IPS-18c (cell line): ENCODE measurements at regions not wholly inside any gene's neighbourhood (a gene's known extent, or its start where the extent isn't known, plus 50 kb on each side); places are given as distances from the start of the nearest gene placed in this dataset.
"Not testable (repeated sequence)": the region's sequence is repeated elsewhere in the genome, so short reads cannot be mapped to it uniquely, and the experiment has no call there.

Experiments used
- H3K4me3 ChIP-seq: 2 replicates; pipeline ENCODE4 v1.7.0; 2013; ENCODE audit warnings: low read depth, mild to moderate bottlenecking, low read length, moderate library complexity; ENCODE audit not compliant: insufficient read depth
- H3K9me3 ChIP-seq: one replicate; pipeline ENCODE4 v1.6.1; 2013; ENCODE audit warnings: mild to moderate bottlenecking, low read length, moderate library complexity; ENCODE audit not compliant: control insufficient read depth, insufficient read depth

- H3K9me3 ChIP-seq = no peaks in the 10 kb centered on the region
- H3K4me3 ChIP-seq = no peak overlapping the region
Observed at GRCh38 chr1:199591468-199591867, 436.0 kb upstream of the NR5A2 start.

GRCh38 chr1:199593475-199593874 is 434.0 kb upstream of the NR5A2 start:
- no peaks in the 10 kb centered on the region for H3K9me3 ChIP-seq
- H3K4me3 ChIP-seq = no peak overlapping the region

GRCh38 chr1:199596448-199596847 is 431.1 kb upstream of the NR5A2 start:
- H3K9me3 ChIP-seq, H3K4me3 ChIP-seq: not testable (repeated sequence)

GRCh38 chr1:199597152-199597551 is 430.4 kb upstream of the NR5A2 start:
- H3K4me3 ChIP-seq = no peak overlapping the region
- no peaks in the 10 kb centered on the region for H3K9me3 ChIP-seq

GRCh38 chr1:199608414-199608813 is 419.1 kb upstream of the NR5A2 start:
- Histone ChIP-seq H3K4me3 (no peak overlapping the region), H3K9me3 (peaks cover 2% of the 10 kb centered on the region)

- H3K9me3 ChIP-seq = peaks cover 2% of the 10 kb centered on the region
- no peak overlapping the region for H3K4me3 ChIP-seq
Observed at GRCh38 chr1:199612976-199613774, 414.3 kb upstream of the NR5A2 start.

- H3K9me3 ChIP-seq = peaks cover 2% of the 10 kb centered on the region
- no peak overlapping the region for H3K4me3 ChIP-seq
Observed at GRCh38 chr1:199616947-199617346, 410.6 kb upstream of the NR5A2 start.

- Histone ChIP-seq H3K4me3 (no peak overlapping the region), H3K9me3 (no peaks in the 10 kb centered on the region)
Observed at GRCh38 chr1:199619223-199619622, 408.3 kb upstream of the NR5A2 start.

- H3K9me3 ChIP-seq, H3K4me3 ChIP-seq: not testable (repeated sequence)
Observed at GRCh38 chr1:199626228-199626627, 401.3 kb upstream of the NR5A2 start.

GRCh38 chr1:199629624-199630023 is 397.9 kb upstream of the NR5A2 start:
- Histone ChIP-seq H3K4me3 (no peak overlapping the region), H3K9me3 (peaks cover 3% of the 10 kb centered on the region)

- H3K9me3 ChIP-seq = peaks cover 2% of the 10 kb centered on the region
Observed at GRCh38 chr1:199639453-199639852, 388.1 kb upstream of the NR5A2 start.

GRCh38 chr1:199641531-199641930 is 386.0 kb upstream of the NR5A2 start:
- peaks cover 2% of the 10 kb centered on the region for H3K9me3 ChIP-seq
- no peak overlapping the region for H3K4me3 ChIP-seq

More at GRCh38 chr1:199639453-199639852, 388.1 kb upstream of the NR5A2 start:
- H3K4me3 ChIP-seq = no peak overlapping the region

GRCh38 chr1:199644912-199645311 is 382.6 kb upstream of the NR5A2 start:
- Histone ChIP-seq H3K9me3 (peaks cover 7% of the 10 kb centered on the region), H3K4me3 (no peak overlapping the region)

- Histone ChIP-seq H3K9me3 (peaks cover 7% of the 10 kb centered on the region), H3K4me3 (no peak overlapping the region)
Observed at GRCh38 chr1:199646761-199647160, 380.7 kb upstream of the NR5A2 start.

- no peaks in the 10 kb centered on the region for H3K9me3 ChIP-seq
- H3K4me3 ChIP-seq = no peak overlapping the region
Observed at GRCh38 chr1:199657449-199657848, 370.1 kb upstream of the NR5A2 start.

- no peak overlapping the region for H3K4me3 ChIP-seq
Observed at GRCh38 chr1:199660071-199660470, 367.4 kb upstream of the NR5A2 start.

GRCh38 chr1:199665371-199665770 is 362.1 kb upstream of the NR5A2 start:
- Histone ChIP-seq H3K9me3 (no peaks in the 10 kb centered on the region), H3K4me3 (no peak overlapping the region)

More at GRCh38 chr1:199660071-199660470, 367.4 kb upstream of the NR5A2 start:
- no peaks in the 10 kb centered on the region for H3K9me3 ChIP-seq

- Histone ChIP-seq H3K9me3 (no peaks in the 10 kb centered on the region), H3K4me3 (no peak overlapping the region)
Observed at GRCh38 chr1:199667089-199667488, 360.4 kb upstream of the NR5A2 start.

GRCh38 chr1:199669916-199670315 is 357.6 kb upstream of the NR5A2 start:
- no peaks in the 10 kb centered on the region for H3K9me3 ChIP-seq
- H3K4me3 ChIP-seq = no peak overlapping the region
